ENCODE measurements at regions not wholly inside any gene's neighbourhood (a gene's known extent, or its start where the extent isn't known, plus 50 kb on each side); places are given as distances from the start of the nearest gene placed in this dataset.

DNA sequence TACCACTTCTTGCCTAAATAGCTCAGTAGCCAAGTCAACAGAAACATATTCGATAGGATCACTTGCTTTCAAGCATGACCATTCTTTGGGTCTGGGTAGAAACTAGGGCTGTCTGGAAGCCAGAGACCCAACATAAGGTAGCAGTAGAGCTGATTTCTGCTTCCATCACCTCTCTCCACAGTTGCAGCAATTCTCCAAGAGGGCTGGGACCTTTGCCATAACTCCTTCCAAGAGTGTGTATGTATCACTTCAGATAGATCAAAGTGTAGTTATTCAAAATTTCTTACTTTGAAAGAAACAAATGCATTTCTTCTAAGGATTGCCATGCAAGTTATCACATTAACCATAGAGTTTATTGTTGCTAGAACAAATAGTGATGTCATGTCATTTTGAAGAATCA lies 172.0 kb upstream of the GALNT5 start:
- H3K36me3 ChIP-seq, result no peaks in the 10 kb centered on the region
- H3K27ac ChIP-seq, result no peak overlapping the region
- no peaks in the 10 kb centered on the region for H3K27me3 ChIP-seq

DNA sequence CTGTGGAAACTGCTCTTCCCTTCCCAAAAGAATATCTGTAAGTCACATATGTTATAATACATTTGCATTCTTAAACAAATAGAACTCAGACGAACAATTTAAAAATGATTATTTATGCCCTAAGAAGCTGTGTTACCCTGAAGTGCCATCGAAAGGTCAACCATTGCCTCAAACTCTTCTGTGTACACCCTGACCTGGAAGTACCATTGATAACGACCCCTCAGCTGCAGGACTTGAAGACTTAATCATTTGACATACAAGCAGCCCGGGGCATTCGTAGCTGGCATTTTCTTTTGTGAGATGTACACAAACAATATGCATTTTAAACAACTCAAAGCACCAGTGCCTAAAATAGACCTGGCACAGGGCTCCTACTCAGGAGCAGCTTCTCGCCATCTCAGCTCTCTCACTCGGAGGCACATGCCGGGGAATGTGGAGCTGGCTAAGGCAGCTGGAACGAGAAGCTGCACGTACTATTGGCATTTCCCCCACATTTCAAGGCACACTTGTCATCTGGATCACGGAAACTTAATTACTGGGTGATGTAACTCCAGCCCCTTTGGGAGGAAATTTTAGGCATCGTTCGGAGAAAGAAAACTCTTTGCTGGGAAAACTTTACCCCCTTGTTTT lies 170.0 kb upstream of the GALNT5 start:
- no peaks in the 10 kb centered on the region for H3K27me3 ChIP-seq
- no peak overlapping the region for H3K27ac ChIP-seq
- no peaks in the 10 kb centered on the region for H3K36me3 ChIP-seq

More for the DNA sequence above, 172.0 kb upstream of the GALNT5 start:
- Histone ChIP-seq H3K4me3 (no peak overlapping the region), H3K4me1 (no peaks in the 10 kb centered on the region), H3K9me3 (replicated peaks) (no peaks in the 10 kb centered on the region; the same call in 1 of the 2 replicates)
- DNase-seq, result no peak

DNA sequence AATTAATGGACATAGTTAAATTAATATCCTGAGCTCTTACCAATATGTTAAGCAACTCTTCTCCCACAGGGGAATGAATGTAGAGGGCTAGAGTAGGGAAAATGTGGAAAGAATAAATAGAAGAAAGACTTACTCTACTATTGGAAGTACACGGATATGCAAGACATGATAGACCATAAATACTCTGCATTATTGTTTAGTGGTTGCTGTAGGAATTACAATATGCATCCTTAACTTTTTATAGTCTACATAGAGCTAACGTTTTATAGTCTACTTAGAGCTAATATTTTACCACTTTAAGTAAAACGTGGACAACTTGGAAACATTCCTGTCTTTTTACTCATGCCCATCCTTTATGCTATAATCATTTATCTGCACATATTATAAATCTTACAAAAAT lies 163.8 kb upstream of the GALNT5 start:
- Histone ChIP-seq H3K36me3 (no peaks in the 10 kb centered on the region), H3K9me3 (replicated peaks) (no peaks in the 10 kb centered on the region; the same call in 1 of the 2 replicates), H3K27me3 (no peaks in the 10 kb centered on the region), H3K4me3 (no peak overlapping the region), H3K27ac (no peak overlapping the region), H3K4me1 (no peaks in the 10 kb centered on the region)
- no peak for DNase-seq

More for the DNA sequence above, 170.0 kb upstream of the GALNT5 start:
- H3K9me3 ChIP-seq (replicated peaks), result no peaks in the 10 kb centered on the region; the same call in 1 of the 2 replicates
- no peak for DNase-seq
- no peak overlapping the region for H3K4me3 ChIP-seq
- no peaks in the 10 kb centered on the region for H3K4me1 ChIP-seq

DNA sequence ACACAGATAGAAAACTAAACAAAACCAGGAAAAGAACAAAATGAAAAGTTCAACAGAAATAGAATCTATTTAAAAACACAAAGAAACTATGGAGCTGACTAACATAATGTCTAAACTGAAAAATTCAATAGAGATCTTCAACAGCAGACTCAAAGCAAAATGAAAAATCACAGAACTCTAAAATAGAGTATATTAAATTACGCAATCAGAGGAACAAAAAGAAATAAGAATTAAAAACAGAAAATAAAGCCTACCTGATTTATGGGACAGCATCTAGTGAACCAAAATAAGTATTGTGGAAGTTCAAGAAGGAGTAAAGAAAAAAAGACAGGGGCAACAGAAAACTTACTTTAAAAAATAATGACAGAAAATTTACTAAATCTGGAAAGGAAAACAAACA lies 152.1 kb upstream of the GALNT5 start:
- Histone ChIP-seq H3K4me1 (peaks cover 7% of the 10 kb centered on the region; the same call in 1 of the 2 replicates), H3K36me3 (no peaks in the 10 kb centered on the region), H3K9me3 (replicated peaks) (0 out of 2 replicates have a peak, but pooled peaks cover 3% of the 10 kb centered on the region), H3K4me3 (no peak overlapping the region), H3K27me3 (no peaks in the 10 kb centered on the region), H3K27ac (no peak overlapping the region)
- DNase-seq, result no peak

DNA sequence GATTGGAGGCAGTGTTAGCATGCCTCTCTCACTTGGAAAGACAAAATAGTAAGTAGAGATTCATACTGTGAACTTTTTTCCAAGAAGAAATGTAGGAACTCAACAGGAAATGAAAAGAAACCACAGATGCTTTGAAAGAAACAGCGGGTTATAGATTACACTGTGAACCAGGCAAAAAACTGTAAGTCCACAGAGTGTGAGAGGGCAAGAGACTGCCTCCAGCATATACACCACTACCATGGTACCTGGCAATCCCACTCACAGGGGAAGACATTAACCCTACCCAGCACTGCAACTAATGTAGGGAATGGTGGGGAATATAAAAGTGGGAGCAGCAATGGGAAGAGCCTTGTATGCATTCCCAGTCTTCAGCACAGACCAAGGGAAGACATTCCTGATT lies 150.6 kb upstream of the GALNT5 start:
- H3K36me3 ChIP-seq, result no peaks in the 10 kb centered on the region
- no peak overlapping the region for H3K4me3 ChIP-seq
- no peaks in the 10 kb centered on the region for H3K27me3 ChIP-seq
- H3K27ac ChIP-seq, result no peak overlapping the region
- H3K9me3 ChIP-seq (replicated peaks), result 0 out of 2 replicates have a peak, but pooled peaks cover 3% of the 10 kb centered on the region
- no peak for DNase-seq
- peaks cover 7% of the 10 kb centered on the region; the same call in 1 of the 2 replicates for H3K4me1 ChIP-seq

DNA sequence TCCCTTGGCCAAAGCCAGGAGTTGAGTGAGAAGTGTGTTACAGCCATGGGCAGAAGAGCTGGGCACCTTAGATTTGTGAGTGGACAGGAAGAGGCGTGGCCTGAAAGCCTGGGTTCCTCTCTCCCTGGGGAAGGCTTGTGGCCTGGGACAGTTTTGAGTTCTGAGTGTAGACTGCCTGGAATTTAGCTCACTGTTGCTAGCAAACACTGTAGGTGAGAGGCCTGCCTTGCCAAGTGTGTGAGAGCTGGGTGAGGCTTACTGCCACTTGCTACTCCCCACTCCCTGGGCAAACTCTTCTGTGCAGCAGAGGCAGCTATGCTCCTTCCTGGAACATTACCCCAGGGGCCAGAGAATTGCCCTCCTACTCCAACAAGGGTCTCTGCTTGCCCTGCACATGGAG lies 150.0 kb upstream of the GALNT5 start:
- Histone ChIP-seq H3K4me3 (no peak overlapping the region), H3K27me3 (no peaks in the 10 kb centered on the region), H3K27ac (no peak overlapping the region), H3K36me3 (no peaks in the 10 kb centered on the region), H3K9me3 (replicated peaks) (0 out of 2 replicates have a peak, but pooled peaks cover 3% of the 10 kb centered on the region), H3K4me1 (peaks cover 7% of the 10 kb centered on the region; the same call in 1 of the 2 replicates)
- DNase-seq, result peak in 1 of 2 experiments; percentile 7

DNA sequence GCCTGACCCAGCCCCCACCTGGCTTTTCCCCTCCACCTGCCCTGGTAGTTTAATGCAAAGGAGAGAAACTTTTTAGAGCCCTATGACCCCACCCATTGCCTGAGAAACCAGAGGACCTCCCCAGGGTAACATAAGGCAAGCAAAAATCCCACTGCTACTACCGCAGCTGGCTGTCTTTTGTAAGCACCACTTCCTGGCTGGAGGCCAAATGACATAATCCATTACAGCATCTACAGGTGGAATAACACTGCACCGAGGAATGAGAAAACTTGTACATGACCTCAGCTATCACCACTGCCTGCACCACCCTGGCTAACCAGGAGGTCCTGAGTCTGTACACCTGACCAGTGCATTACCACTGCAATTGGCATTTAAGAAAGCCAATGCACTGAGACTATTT lies 149.6 kb upstream of the GALNT5 start:
- Histone ChIP-seq H3K9me3 (replicated peaks) (0 out of 2 replicates have a peak, but pooled peaks cover 3% of the 10 kb centered on the region), H3K4me1 (peaks cover 7% of the 10 kb centered on the region; the same call in 1 of the 2 replicates), H3K27me3 (no peaks in the 10 kb centered on the region), H3K4me3 (no peak overlapping the region), H3K27ac (no peak overlapping the region), H3K36me3 (no peaks in the 10 kb centered on the region)
- peak; percentile 77 to 85 for DNase-seq

DNA sequence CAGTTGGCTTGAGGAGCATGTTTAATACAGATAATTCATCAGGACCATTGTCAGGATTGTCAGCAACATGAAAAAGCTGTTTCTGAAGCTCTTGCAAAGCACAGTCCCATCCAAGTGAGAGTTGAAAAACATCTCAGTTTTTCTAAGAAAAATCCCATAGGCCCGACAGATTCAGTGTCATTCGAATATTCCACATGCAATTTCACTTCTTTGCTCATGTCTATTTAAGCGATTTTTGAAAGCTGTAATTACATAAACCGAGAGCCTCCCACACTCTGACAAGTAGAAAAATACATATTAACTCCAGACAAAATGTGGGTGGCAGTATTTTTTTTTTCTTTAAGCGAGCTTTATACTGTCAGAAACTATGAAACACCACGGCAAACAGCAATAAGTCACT lies 134.7 kb upstream of the GALNT5 start:
- Histone ChIP-seq H3K27ac (no peak overlapping the region), H3K27me3 (no peaks in the 10 kb centered on the region), H3K36me3 (no peaks in the 10 kb centered on the region), H3K4me1 (peaks cover 13% of the 10 kb centered on the region), H3K9me3 (replicated peaks) (no peaks in the 10 kb centered on the region; the same call in 1 of the 2 replicates), H3K4me3 (no peak overlapping the region)
- no peak for DNase-seq

DNA sequence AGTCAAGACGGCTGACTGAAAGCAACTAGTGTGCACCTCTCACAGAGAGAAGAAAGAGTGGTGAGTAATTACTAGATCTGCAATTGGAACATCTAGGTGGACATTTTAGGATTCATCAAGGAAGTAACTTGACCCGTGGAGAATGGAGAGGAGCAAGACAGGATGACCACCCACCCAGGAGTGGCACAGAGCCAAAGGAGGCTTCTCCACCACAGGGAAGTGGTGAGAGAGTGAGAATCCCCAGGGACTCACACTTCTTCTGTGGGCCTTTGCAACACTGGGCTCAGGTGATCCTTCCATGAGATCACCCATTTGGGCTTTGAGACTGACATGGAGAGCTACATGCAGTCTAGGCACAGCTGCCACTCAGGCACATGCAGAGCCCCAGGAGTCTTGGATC lies 132.8 kb upstream of the GALNT5 start:
- Histone ChIP-seq H3K4me1 (peaks cover 13% of the 10 kb centered on the region), H3K36me3 (no peaks in the 10 kb centered on the region)
- DNase-seq, result peak; percentile 84 to 86

DNA sequence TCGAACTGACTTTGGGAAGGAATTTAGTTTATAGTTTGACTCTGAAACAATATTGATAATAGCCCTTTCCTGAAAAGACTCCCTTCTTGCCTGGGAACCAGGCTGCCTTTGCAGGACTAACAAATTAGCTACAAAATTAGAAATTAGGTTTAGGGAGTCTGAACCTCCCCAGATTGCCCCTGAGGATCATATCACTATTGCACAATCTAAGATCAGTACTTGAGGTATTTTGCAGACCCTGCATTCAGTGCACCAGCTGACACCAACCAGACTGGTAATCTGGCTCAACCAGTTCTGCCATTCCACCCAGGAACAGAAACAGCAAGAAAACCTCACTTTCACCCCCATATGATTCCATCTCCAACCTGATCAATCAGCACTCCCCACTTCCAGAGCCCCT lies 131.8 kb upstream of the GALNT5 start:
- DNase-seq, result no peak
- Histone ChIP-seq H3K36me3 (no peaks in the 10 kb centered on the region), H3K27me3 (no peaks in the 10 kb centered on the region), H3K4me3 (no peak overlapping the region), H3K4me1 (peaks cover 13% of the 10 kb centered on the region), H3K27ac (no peak overlapping the region), H3K9me3 (replicated peaks) (no peaks in the 10 kb centered on the region; the same call in 1 of the 2 replicates)

More for the DNA sequence above, 132.8 kb upstream of the GALNT5 start:
- H3K9me3 ChIP-seq (replicated peaks), result no peaks in the 10 kb centered on the region; the same call in 1 of the 2 replicates
- no peaks in the 10 kb centered on the region for H3K27me3 ChIP-seq
- H3K4me3 ChIP-seq, result no peak overlapping the region
- peak overlapping the region; percentile 52 for H3K27ac ChIP-seq

DNA sequence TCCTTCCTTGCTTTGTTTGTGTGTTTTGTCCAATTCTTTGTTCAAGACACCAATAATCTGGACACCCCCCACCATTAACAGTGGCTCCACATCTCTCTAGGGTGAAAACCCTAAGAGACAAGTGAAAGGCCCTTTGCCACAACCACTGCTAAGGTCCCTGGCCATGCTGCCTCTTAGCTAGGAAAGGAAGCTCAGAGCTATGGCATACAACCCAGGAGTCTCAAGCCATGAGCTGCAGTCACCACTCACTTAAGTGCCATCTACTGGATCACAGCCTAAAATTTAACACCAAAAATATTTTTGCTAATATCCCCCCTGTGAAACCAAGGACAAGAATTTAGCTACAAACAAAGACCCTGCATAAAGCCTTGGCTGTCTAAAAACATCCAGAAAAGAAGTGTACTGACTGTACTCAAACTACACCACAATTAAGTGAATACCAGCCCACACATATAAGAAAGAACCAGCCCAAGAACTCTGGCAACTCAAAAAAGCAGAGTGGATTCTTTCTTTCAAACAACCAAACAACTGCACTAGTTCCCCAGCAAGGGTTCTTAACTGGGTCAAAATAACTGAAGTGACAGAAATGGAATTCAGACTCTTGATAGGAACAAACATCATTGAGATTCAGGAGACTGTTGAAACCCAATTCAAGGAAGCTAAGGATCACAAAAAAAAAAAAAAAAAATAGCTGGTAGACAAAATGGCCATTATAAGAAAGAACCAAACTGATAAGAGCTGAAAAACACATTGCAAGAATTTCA lies 130.1 kb upstream of the GALNT5 start:
- Histone ChIP-seq H3K27me3 (no peaks in the 10 kb centered on the region), H3K9me3 (replicated peaks) (no peaks in the 10 kb centered on the region; the same call in 1 of the 2 replicates), H3K4me3 (no peak overlapping the region), H3K27ac (no peak overlapping the region), H3K4me1 (peaks cover 13% of the 10 kb centered on the region), H3K36me3 (no peaks in the 10 kb centered on the region)
- no peak for DNase-seq

DNA sequence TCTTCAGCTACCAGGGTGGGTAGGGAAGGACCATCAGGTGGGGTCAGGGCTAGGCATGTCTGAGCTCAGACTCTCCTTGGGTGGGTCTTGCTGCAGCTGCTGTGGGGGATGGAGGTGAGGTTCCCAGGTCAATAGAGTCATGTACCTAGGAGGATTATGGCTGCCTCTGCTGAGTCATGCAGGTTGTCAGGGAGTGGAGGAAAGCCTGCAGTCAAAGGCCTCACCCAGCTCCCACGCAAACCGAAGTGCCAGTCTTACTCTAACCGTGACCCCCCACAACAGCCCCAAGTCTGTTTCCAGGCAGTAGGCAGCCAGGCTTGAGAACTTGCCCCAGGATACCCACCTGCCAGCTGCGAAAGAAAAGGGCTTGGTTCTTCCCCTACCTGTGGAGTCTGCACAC lies 113.6 kb upstream of the GALNT5 start:
- H3K9me3 ChIP-seq (replicated peaks), result no peaks in the 10 kb centered on the region
- no peak overlapping the region for H3K4me3 ChIP-seq
- H3K27me3 ChIP-seq, result no peaks in the 10 kb centered on the region
- H3K36me3 ChIP-seq, result no peaks in the 10 kb centered on the region
- H3K4me1 ChIP-seq, result no peaks in the 10 kb centered on the region
- no peak overlapping the region for H3K27ac ChIP-seq
- DNase-seq, result no peak

DNA sequence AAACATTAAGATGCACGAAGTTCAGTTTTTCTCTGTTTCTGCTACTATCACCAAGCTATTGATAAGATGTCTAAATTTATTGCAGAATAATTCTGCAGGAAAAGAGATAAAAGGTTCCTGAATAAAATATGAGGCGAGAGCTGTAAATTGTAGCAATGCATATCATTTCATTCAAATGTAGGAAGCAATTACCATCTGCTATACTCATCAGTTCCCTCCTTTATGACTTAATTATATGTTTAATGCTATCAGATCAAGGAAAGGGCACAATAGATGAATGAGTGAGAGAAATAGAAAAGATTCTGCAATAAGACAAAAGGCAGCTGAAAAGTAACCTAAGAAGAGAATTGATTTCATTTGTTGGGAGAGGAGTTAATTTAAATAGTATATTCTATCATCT lies 108.2 kb upstream of the GALNT5 start:
- no peak for DNase-seq
- H3K4me3 ChIP-seq, result no peak overlapping the region
- no peaks in the 10 kb centered on the region for H3K36me3 ChIP-seq
- H3K27ac ChIP-seq, result no peak overlapping the region
- no peaks in the 10 kb centered on the region for H3K27me3 ChIP-seq
- H3K4me1 ChIP-seq, result no peaks in the 10 kb centered on the region
- H3K9me3 ChIP-seq (replicated peaks), result no peaks in the 10 kb centered on the region

DNA sequence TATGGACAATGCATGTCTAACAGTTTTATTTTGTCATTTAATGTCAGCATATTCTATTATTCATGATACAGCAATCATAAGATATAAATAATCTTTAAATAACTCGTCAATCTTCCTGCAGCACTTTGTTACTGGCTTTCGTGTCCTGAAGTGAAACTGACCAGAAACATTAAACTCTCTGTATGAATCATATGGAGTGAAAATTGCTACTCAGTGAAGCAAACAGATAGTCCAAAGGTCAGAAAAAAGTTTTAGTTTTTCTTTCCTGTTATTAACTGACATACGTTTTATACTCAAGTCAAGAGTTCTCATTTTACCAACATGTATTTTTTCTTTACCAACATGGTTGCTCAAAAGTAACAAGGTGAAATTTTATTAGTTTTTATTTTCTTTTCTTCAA lies 106.8 kb upstream of the GALNT5 start:
- no peak for DNase-seq
- Histone ChIP-seq H3K4me3 (no peak overlapping the region), H3K9me3 (replicated peaks) (no peaks in the 10 kb centered on the region), H3K27me3 (no peaks in the 10 kb centered on the region), H3K27ac (no peak overlapping the region), H3K36me3 (no peaks in the 10 kb centered on the region), H3K4me1 (no peaks in the 10 kb centered on the region)

DNA sequence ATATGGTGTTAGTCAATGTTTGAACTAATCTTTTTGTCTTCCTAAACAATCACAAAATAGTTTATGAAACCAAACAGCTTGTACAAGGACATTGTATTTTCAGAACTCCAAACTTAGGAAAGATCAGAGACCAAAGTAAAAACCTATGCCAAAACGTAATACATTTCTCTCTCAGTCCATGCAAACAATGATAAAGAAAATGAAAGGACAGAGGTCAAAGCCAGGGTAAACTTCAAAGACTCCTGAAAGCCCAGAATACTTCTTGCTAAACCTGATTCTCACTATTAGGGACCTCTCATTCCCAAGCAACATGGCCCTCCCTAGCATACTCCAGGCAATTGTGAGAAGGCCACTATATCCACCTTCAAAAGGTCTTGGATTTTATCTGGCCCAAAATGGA lies 105.1 kb upstream of the GALNT5 start:
- Histone ChIP-seq H3K4me1 (no peaks in the 10 kb centered on the region), H3K27me3 (no peaks in the 10 kb centered on the region), H3K36me3 (no peaks in the 10 kb centered on the region), H3K9me3 (replicated peaks) (no peaks in the 10 kb centered on the region), H3K4me3 (no peak overlapping the region), H3K27ac (no peak overlapping the region)
- no peak for DNase-seq

Data from SJCRH30 (cell line).